Esophagus muscularis mucosa (tissue), 4 donors: ENCODE measurements at regions not wholly inside any gene's neighbourhood (a gene's known extent, or its start where the extent isn't known, plus 50 kb on each side); places are given as distances from the start of the nearest gene placed in this dataset.

Source experiments
- DNase-seq: peaks from one replicate; pipeline ENCODE4 v3.0.0-alpha.2; 2017; ENCODE audit errors: extremely low spot score
- H3K27ac ChIP-seq, 4 donors: fragments of 200-600 bp; sonication (generic); replicated peaks in 1 of 4; 1 replicate in 3 of 4; 2 replicates in 1 of 4; pipeline ENCODE4 v1.5.1; 2016 to 2019; ENCODE audit warnings: mild to moderate bottlenecking in 1 of 4
- H3K27me3 ChIP-seq, 4 donors: fragments of 200-600 bp; sonication (generic); one replicate each; pipeline versions ENCODE4 v1.5.1 to v1.6.0; 2016 to 2019
- H3K36me3 ChIP-seq, 4 donors: fragments of 200-600 bp; sonication (generic); one replicate each; pipeline ENCODE4 v1.5.1; 2016 to 2019
- H3K4me1 ChIP-seq, 4 donors: fragments of 200-600 bp; sonication (generic); one replicate each; pipeline ENCODE4 v1.5.1; 2016 to 2019
- H3K4me3 ChIP-seq, 4 donors: fragments of 200-600 bp; sonication (generic); 1 replicate in 2 of 4; 2 replicates in 2 of 4; pipeline ENCODE4 v1.5.1; 2016 to 2019; ENCODE audit warnings: mild to moderate bottlenecking in 4 of 4, moderate library complexity in 1 of 4
- H3K9me3 ChIP-seq, 4 donors: fragments of 200-600 bp; sonication (generic); 1 replicate in 3 of 4; 2 replicates in 1 of 4; pipeline ENCODE4 v1.5.1; 2016 to 2019
- EP300 ChIP-seq: sonication (generic); formaldehyde crosslinking; IDR thresholded peaks from one replicate; pipeline ENCODE4 v1.6.1; 2017; ENCODE audit warnings: antibody characterized with exemption
- POLR2A ChIP-seq: fragments of 450-650 bp; IDR thresholded peaks from one replicate; pipeline ENCODE4 v1.6.1; 2017; ENCODE audit warnings: antibody characterized with exemption, moderate library complexity, mild to moderate bottlenecking, low read depth
- POLR2AphosphoS5 ChIP-seq, 2 donors: sonication (generic); formaldehyde crosslinking; IDR thresholded peaks; one replicate each; pipeline ENCODE4 v1.6.1; 2017; ENCODE audit warnings: antibody characterized with exemption in 2 of 2
- WGBS: methylation state at CpG from one replicate; pipeline ENCODE4 v1.1.5; 2018; 5-methylcytosine and 5-hydroxymethylcytosine counted together
- intact Hi-C: fragments of 100-400 bp; cut with DNase I; formaldehyde crosslinking; loops from one replicate; pipeline ENCODE4 v1.15.1; 2023
- TF ChIP-seq, protein P1 (sequence below), 3 experiments: fragments of 200-600 bp in 2 of 3; fragments of 450-650 bp in 1 of 3; sonication (generic) in 2 of 3; IDR thresholded peaks; one replicate each; pipeline ENCODE4 v1.5.1; 2017 to 2019; ENCODE audit warnings: antibody characterized with exemption in 3 of 3, mild to moderate bottlenecking in 2 of 3, moderate library complexity in 1 of 3

DNA sequence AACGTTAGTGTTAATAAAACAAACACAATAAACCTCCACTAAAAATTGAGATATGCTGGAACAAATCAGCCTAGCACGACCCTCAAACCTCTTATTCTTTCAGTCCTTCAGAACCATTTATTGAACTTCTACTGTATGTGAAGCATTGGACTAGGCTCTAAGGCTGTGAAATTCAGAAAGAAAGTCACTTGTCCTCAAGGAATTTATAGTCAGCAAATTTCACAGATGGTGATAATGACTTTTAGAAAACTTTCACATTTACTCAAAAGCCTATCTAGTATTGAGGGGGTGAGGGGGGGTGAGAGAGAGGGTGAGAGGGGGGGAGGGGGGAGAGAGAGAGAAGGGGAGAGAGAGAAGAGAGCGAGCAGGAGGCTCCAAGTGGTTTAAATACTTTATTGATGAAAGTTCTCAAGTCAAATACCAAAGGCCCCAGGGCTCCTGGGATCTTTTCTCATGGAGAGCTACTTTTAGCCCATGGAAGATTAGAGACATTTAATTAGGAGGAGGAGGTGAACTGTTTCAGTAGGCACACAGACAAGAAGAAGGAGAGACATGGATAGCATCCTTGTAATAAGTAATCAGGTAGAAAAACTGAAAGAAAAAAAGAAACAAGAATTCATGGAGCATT, 66.3 kb upstream of the SSX2IP start:
- no peak overlapping the region for H3K27ac ChIP-seq
- no peaks in the 10 kb centered on the region for H3K36me3 ChIP-seq
- H3K4me3 ChIP-seq: no peak overlapping the region
- no peak for DNase-seq
- no peaks in the 10 kb centered on the region for H3K9me3 ChIP-seq
- H3K4me1 ChIP-seq: peaks cover 0 to 20% (median 14%) of the 10 kb centered on the region in 4 donors
- intact Hi-C loops: no loop called here
- WGBS: 59% methylated on average over 3 of the region's 3 CpGs
- H3K27me3 ChIP-seq: no peaks in the 10 kb centered on the region
- TF ChIP-seq POLR2A (no peak), POLR2AphosphoS5 (IDR thresholded peaks at IDR 0.05) (no peak), EP300 (no peak)
- TF ChIP-seq, protein P1, sequence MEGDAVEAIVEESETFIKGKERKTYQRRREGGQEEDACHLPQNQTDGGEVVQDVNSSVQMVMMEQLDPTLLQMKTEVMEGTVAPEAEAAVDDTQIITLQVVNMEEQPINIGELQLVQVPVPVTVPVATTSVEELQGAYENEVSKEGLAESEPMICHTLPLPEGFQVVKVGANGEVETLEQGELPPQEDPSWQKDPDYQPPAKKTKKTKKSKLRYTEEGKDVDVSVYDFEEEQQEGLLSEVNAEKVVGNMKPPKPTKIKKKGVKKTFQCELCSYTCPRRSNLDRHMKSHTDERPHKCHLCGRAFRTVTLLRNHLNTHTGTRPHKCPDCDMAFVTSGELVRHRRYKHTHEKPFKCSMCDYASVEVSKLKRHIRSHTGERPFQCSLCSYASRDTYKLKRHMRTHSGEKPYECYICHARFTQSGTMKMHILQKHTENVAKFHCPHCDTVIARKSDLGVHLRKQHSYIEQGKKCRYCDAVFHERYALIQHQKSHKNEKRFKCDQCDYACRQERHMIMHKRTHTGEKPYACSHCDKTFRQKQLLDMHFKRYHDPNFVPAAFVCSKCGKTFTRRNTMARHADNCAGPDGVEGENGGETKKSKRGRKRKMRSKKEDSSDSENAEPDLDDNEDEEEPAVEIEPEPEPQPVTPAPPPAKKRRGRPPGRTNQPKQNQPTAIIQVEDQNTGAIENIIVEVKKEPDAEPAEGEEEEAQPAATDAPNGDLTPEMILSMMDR (IDR thresholded peaks at IDR 0.05): no peak

DNA sequence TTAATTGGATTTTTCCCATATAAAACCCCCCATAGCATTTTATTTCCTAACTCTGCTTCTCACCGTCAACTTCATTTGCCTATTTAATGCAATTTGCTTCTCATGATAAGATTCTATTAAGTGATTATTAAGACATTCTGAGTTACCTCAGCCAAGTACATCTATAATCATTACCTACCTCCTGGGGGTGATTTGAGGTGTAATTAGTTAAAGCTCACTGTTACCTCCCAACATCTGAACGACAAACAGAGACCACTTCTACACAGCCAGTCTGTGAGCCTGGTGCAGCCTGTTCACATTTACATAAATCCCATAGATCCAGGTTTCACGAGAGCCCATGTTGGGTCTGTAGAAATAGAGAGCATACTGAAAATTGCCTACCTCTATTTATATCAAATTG, 65.7 kb upstream of the SSX2IP start:
- no peaks in the 10 kb centered on the region for H3K27me3 ChIP-seq
- intact Hi-C loops: no loop called here

DNA sequence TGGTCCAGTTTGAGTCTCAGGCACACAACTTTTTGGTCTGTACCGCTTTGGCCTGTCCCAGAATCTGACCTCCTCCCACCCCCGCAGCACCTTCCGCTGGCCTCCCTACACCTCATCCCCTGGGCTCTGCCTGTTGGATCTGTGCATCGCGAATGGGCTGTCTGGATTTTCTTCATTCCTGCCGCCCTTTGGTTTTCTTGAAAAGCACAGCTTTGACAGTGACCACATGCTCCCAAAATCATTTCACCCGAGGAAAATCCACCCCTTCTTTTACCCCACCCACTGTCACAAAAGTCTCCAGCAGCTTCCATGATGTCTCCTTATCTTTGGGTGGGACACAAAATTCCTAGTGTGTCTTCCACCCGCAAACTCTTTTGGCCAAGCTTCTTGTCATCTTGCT, 65.0 kb upstream of the SSX2IP start:
- DNase-seq: peak; percentile 55
- no peak for TF ChIP-seq EP300
- TF ChIP-seq, protein P1 (IDR thresholded peaks at IDR 0.05): no peak
- TF ChIP-seq POLR2A: no peak
- no peak for TF ChIP-seq POLR2AphosphoS5 (IDR thresholded peaks at IDR 0.05)
- Histone ChIP-seq H3K9me3 (no peaks in the 10 kb centered on the region), H3K27ac (no peak overlapping the region), H3K27me3 (no peaks in the 10 kb centered on the region), H3K4me3 (no peak overlapping the region), H3K4me1 (peaks cover 0 to 20% (median 14%) of the 10 kb centered on the region in 4 donors), H3K36me3 (no peaks in the 10 kb centered on the region)
- 90% methylated on average over 8 of the region's 8 CpGs for WGBS
- intact Hi-C loops: no loop called here

More for the DNA sequence above, 65.7 kb upstream of the SSX2IP start:
- Histone ChIP-seq H3K36me3 (no peaks in the 10 kb centered on the region), H3K4me1 (peaks cover 0 to 20% (median 14%) of the 10 kb centered on the region in 4 donors), H3K9me3 (no peaks in the 10 kb centered on the region), H3K4me3 (no peak overlapping the region), H3K27ac (no peak overlapping the region)
- WGBS: 74% methylated on average over 3 of the region's 3 CpGs
- no peak for TF ChIP-seq POLR2AphosphoS5 (IDR thresholded peaks at IDR 0.05)
- no peak for TF ChIP-seq EP300
- TF ChIP-seq, protein P1 (IDR thresholded peaks at IDR 0.05): no peak
- TF ChIP-seq POLR2A: no peak
- DNase-seq: no peak

DNA sequence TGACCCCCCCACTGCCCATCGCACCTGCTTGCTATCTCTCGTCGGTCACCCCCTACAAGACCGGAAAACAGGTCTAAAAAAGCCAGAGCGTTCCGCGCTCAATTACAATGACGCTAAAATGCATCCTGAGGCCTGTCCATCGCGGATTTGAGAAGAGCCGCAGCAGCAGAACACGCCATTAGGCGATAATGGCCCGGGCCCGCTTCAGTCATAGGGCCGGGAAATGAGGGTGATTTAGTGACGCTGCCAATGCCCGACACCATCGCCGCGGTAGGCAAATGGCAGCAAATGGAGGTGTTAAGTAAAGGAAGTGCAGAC, 64.1 kb upstream of the SSX2IP start:
- no peaks in the 10 kb centered on the region for H3K9me3 ChIP-seq
- peaks cover 0 to 15% (median 13%) of the 10 kb centered on the region in 4 donors for H3K4me1 ChIP-seq
- WGBS: 81% methylated on average over 21 of the region's 21 CpGs
- H3K4me3 ChIP-seq: no peak overlapping the region
- no peak overlapping the region for H3K27ac ChIP-seq
- no peak for TF ChIP-seq POLR2A
- no peak for TF ChIP-seq POLR2AphosphoS5 (IDR thresholded peaks at IDR 0.05)
- TF ChIP-seq, protein P1 (IDR thresholded peaks at IDR 0.05): no peak
- no peak for TF ChIP-seq EP300
- H3K36me3 ChIP-seq: no peaks in the 10 kb centered on the region
- no peaks in the 10 kb centered on the region for H3K27me3 ChIP-seq
- no peak for DNase-seq
- intact Hi-C loops: no loop called here
